Coronary artery (tissue), 2 donors: ENCODE measurements at regions not wholly inside any gene's neighbourhood (a gene's known extent, or its start where the extent isn't known, plus 50 kb on each side); places are given as distances from the start of the nearest gene placed in this dataset.

Experiments used
- DNase-seq: peaks from one replicate; pipeline ENCODE4 v3.0.0-alpha.2; 2017; ENCODE audit warnings: low spot score
- H3K27ac ChIP-seq, 2 donors: fragments of 200-600 bp; sonication (generic); one replicate each; pipeline ENCODE4 v1.5.1; 2016 to 2019
- H3K4me3 ChIP-seq: fragments of 200-600 bp; sonication (generic); 2 replicates; pipeline ENCODE4 v1.5.1; 2016; ENCODE audit warnings: mild to moderate bottlenecking, moderate library complexity
- TF ChIP-seq, protein P1 (sequence below): fragments of 200-600 bp; sonication (generic); IDR thresholded peaks from one replicate; pipeline ENCODE4 v1.5.1; 2019; ENCODE audit warnings: antibody characterized with exemption

DNA sequence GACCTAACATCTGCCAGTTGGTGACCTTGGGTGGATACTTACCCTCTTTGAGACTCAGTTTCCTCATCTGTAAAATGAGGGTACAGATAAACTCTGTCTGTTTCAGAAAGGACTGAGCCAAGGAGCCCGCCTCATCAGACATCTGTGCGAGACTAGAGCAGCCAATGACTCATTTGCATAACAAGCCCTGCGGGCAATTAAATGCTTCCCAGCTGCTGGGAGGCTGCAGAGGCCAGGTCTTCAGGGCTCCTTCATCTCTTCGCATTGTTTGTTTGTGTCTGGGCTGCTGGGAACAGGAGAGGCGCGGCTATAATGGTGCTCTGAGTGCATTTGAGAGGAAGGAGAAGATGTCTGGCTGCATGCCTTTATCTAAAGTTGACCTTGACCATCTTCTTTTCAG, 85.0 kb downstream of the ADRA2C start:
- DNase-seq: no peak
- TF ChIP-seq, protein P1, sequence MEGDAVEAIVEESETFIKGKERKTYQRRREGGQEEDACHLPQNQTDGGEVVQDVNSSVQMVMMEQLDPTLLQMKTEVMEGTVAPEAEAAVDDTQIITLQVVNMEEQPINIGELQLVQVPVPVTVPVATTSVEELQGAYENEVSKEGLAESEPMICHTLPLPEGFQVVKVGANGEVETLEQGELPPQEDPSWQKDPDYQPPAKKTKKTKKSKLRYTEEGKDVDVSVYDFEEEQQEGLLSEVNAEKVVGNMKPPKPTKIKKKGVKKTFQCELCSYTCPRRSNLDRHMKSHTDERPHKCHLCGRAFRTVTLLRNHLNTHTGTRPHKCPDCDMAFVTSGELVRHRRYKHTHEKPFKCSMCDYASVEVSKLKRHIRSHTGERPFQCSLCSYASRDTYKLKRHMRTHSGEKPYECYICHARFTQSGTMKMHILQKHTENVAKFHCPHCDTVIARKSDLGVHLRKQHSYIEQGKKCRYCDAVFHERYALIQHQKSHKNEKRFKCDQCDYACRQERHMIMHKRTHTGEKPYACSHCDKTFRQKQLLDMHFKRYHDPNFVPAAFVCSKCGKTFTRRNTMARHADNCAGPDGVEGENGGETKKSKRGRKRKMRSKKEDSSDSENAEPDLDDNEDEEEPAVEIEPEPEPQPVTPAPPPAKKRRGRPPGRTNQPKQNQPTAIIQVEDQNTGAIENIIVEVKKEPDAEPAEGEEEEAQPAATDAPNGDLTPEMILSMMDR: no peak
- no peak overlapping the region for H3K27ac ChIP-seq
- no peak overlapping the region for H3K4me3 ChIP-seq

DNA sequence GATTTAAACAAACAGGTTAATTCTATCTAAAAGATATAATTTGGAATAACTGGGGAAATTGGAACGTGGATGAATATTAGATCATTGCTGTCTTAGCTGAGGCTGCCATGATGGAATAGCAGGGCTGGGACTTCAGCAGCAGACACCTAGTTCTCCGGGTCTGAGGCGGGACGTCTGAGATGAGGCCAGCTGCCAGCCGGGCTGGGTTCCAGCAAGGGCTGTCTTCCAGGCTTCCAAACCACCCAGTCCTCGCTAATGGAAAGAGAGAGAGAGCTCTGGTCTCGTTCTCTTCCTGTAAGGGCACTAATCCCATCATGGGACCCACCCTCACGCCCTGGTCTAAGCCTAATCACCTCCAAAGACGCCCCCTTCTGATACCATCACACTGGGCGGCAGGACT, 85.7 kb downstream of the ADRA2C start:
- no peak overlapping the region for H3K4me3 ChIP-seq
- no peak for DNase-seq
- TF ChIP-seq, protein P1: no peak
- no peak overlapping the region for H3K27ac ChIP-seq

DNA sequence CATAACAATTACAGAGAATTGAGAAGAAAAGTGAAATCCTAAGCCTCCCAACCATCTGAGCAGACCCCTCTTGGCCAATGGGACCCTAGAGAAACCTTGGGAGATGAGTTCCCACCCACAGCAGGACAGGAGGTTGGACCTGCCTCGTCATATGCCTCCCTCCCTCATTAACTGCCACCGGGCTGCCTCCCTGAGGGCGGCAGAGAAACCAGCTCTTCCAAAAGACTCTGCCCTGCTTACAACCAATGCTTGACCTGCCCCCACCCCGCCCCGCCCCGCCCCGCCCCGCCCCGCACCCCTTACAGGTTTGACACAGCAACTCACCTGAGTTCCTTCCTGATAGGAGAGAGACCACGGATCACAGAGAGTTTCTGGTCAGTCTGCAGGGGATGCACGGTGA, 86.1 kb downstream of the ADRA2C start:
- TF ChIP-seq, protein P1: no peak
- Histone ChIP-seq H3K4me3 (no peak overlapping the region), H3K27ac (no peak overlapping the region)
- no peak for DNase-seq

DNA sequence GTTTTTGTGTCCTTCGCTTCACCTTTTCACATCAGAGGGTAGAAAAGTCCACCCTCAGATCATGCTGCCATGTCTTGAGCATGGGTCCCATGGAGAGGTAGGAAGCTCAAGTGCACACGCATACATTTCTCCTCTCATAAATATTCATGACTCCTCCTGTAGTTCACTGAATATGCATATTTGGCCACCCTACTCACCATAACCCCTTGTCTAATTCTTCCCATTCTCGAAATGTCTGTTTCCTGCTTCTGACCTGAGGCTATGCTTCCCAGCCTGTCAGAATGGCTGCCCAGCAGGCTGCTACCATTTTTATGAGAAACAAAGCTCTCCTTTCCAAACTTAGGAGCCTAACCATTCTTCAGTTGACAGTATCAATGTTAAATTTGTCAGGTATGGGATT, 86.5 kb downstream of the ADRA2C start:
- TF ChIP-seq, protein P1: no peak
- H3K27ac ChIP-seq: no peak overlapping the region
- DNase-seq: no peak
- H3K4me3 ChIP-seq: no peak overlapping the region

DNA sequence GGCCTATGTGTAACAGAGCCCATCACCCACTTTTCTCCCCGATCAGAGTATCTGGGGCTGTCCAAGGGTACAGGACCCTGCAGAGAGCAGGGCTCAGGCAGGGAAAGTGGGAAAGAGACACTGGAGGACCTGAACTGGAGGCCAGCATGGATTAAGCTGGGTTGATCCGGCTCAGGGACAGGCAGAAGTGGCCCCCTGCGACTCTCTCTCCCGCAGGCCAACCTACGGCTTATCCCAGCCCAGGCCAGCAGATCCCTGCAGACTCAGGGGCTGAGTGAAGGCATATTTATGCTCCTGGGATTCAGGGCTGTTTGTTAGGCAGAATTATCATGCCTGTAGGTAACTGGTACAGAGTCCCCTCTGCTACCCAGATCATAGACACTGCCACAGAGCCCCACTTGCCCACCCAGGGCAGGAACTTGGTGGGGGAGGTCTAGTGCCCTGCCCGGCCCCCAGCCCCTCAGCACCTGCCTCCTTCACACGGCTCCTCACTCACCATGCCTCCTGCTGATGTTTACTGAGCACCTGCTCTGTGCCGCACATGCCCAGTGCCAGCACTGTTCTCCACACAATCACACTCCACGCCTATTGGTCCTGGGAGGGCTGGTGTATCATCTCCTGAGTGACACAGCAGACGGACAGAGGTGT, 87.3 kb downstream of the ADRA2C start:
- no peak overlapping the region for H3K27ac ChIP-seq
- no peak for DNase-seq
- TF ChIP-seq, protein P1: no peak
- H3K4me3 ChIP-seq: no peak overlapping the region

DNA sequence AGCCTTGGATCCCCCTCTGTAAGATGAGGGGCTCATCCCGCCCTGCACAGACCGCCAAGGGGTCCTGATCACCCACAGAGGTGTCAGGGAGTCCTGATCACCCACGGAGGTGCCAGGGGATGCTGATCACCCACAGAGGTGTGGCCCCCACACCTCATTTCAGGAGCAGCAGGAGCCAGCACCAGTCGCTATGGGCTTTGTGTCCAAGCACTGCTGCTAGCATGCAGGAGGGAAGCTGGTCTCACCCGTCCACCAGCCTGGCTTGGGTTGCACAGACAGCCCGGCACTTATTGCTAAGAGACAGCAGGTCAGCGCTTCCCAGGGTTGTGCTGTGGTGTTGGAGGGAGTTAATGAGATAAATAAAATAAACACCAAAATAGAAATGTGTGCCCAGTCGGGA, 88.5 kb downstream of the ADRA2C start:
- H3K4me3 ChIP-seq: no peak overlapping the region
- DNase-seq: no peak
- H3K27ac ChIP-seq: no peak overlapping the region
- TF ChIP-seq, protein P1: no peak

DNA sequence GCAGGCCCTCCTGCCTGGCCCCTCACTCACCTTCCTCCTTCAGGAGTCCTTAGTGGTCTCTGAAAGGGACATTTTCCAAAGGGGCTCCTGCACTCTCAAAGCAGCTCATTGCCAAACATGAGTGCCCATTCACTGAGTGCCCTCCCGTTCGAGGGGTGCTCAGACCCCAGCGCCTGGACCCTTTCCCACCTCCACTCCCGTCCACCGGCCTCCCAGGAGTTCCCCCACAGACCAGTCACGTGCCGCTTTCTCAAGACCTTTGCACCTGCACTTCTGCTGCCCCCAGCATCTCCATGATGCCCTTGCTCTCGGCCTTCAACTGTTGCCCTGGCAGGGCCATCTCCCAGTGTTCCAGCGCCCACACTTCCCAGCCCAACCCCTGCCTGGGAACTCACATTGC, 89.5 kb downstream of the ADRA2C start:
- H3K4me3 ChIP-seq: no peak overlapping the region
- DNase-seq: no peak
- no peak overlapping the region for H3K27ac ChIP-seq
- TF ChIP-seq, protein P1: no peak
